ENCODE measurements at regions not wholly inside any gene's neighbourhood (a gene's known extent, or its start where the extent isn't known, plus 50 kb on each side); places are given as distances from the start of the nearest gene placed in this dataset.
"Not testable (repeated sequence)": the region's sequence is repeated elsewhere in the genome, so short reads cannot be mapped to it uniquely, and the experiment has no call there.

GRCh38 chr7:6882321-6882721 is 56.2 kb upstream of the CCZ1B start:
- not testable (repeated sequence) for DNase-seq

GRCh38 chr7:6883756-6884155 is 57.7 kb upstream of the CCZ1B start:
- DNase-seq, result not testable (repeated sequence)

GRCh38 chr7:6886198-6886597 is 60.1 kb upstream of the CCZ1B start:
- no peak for DNase-seq

GRCh38 chr7:6888267-6889045 is 62.4 kb upstream of the CCZ1B start:
- DNase-seq, result not testable (repeated sequence)

- no peak for DNase-seq
Observed at GRCh38 chr7:6889252-6889812, 63.3 kb upstream of the CCZ1B start.

- DNase-seq, result not testable (repeated sequence)
Observed at GRCh38 chr7:6902097-6902518, 76.0 kb upstream of the CCZ1B start.

GRCh38 chr7:6903289-6903688 is 77.2 kb upstream of the CCZ1B start:
- not testable (repeated sequence) for DNase-seq

- DNase-seq, result not testable (repeated sequence)
Observed at GRCh38 chr7:6903792-6904191, 77.7 kb upstream of the CCZ1B start.

GRCh38 chr7:6917258-6917657 is 91.2 kb upstream of the CCZ1B start:
- DNase-seq, result no peak

- DNase-seq, result not testable (repeated sequence)
Observed at GRCh38 chr7:6919169-6919568, 93.1 kb upstream of the CCZ1B start.

- not testable (repeated sequence) for DNase-seq
Observed at GRCh38 chr7:6924523-6924922, 98.4 kb upstream of the CCZ1B start.

- DNase-seq, result not testable (repeated sequence)
Observed at GRCh38 chr7:6926193-6927174, 100.4 kb upstream of the CCZ1B start.

- not testable (repeated sequence) for DNase-seq
Observed at GRCh38 chr7:6927643-6928042, 101.6 kb upstream of the CCZ1B start.

- DNase-seq, result not testable (repeated sequence)
Observed at GRCh38 chr7:6929588-6929987, 103.5 kb upstream of the CCZ1B start.

GRCh38 chr7:6930081-6930635 is 104.1 kb upstream of the CCZ1B start:
- DNase-seq, result not testable (repeated sequence)

GRCh38 chr7:6930787-6931186 is 104.7 kb upstream of the CCZ1B start:
- DNase-seq, result peak; percentile 6

- DNase-seq, result not testable (repeated sequence)
Observed at GRCh38 chr7:6931456-6931855, 105.4 kb upstream of the CCZ1B start.

GRCh38 chr7:6933954-6934632 is 108.0 kb upstream of the CCZ1B start:
- not testable (repeated sequence) for DNase-seq

- DNase-seq, result no peak
Observed at GRCh38 chr7:6934981-6935380, 108.9 kb upstream of the CCZ1B start.

GRCh38 chr7:6936626-6937025 is 110.6 kb upstream of the CCZ1B start:
- not testable (repeated sequence) for DNase-seq

- not testable (repeated sequence) for DNase-seq
Observed at GRCh38 chr7:6937746-6938145, 111.7 kb upstream of the CCZ1B start.

GRCh38 chr7:6938284-6938683 is 112.2 kb upstream of the CCZ1B start:
- DNase-seq, result not testable (repeated sequence)

Measured in stimulated activated naive CD4-positive, alpha-beta T cell treated with Interleukin-2 at 50 U/mL for 16 hours (primary cell).